ENCODE measurements at regions not wholly inside any gene's neighbourhood (a gene's known extent, or its start where the extent isn't known, plus 50 kb on each side); places are given as distances from the start of the nearest gene placed in this dataset.
"Not testable (repeated sequence)": the region's sequence is repeated elsewhere in the genome, so short reads cannot be mapped to it uniquely, and the experiment has no call there.

- H2AFZ ChIP-seq (ENCODE audit: low read depth, low read length): no peak overlapping the region
- FAIRE-seq (no peak), DNase-seq (ENCODE audit: low read depth, low spot score) (no peak)
- H3K27me3 ChIP-seq (ENCODE audit: control insufficient read depth in 2 of 2, insufficient read depth in 2 of 2, low read length in 2 of 2): peaks cover 0 to 1% of the 10 kb centered on the region in 2 experiments
- ChIA-PET POLR2A (no interaction called here), CTCF (interaction anchor here (0.8 to 1.4 kb wide), 3 partner anchors 28 to 109 kb away, joined by 3 to 5 read pairs (median 3); no protein-coding TSS in a partner anchor)
- H3K9me1 ChIP-seq (replicated peaks; ENCODE audit: control insufficient read depth, extremely low read depth, insufficient read depth, low read length): no peaks in the 10 kb centered on the region
- intact Hi-C loops (cut with micrococcal nuclease): no loop called here
- no peaks in the 10 kb centered on the region for H3K4me1 ChIP-seq (ENCODE audit: control insufficient read depth, extremely low read depth, insufficient read depth, low read length)
- H3K36me3 ChIP-seq (ENCODE audit: control insufficient read depth in 2 of 2, extremely low read depth in 1 of 2, insufficient read depth in 2 of 2, low read length in 2 of 2): no peaks in the 10 kb centered on the region
- H3K79me2 ChIP-seq (ENCODE audit: control insufficient read depth, insufficient read depth, low read length): no peaks in the 10 kb centered on the region
- H3K9ac ChIP-seq (replicated peaks; ENCODE audit: extremely low read depth, insufficient read depth, low read length): no peak overlapping the region
- TF ChIP-seq EZH2 (IDR thresholded peaks at IDR 0.05; ENCODE audit: borderline replicate concordance, low read depth, low read length, severe bottlenecking): no peak
- TF ChIP-seq FOS (IDR thresholded peaks at IDR 0.05; ENCODE audit: borderline replicate concordance, insufficient read depth, low read length): no peak
- no peak for TF ChIP-seq CTCF (IDR thresholded peaks at IDR 0.05; ENCODE audit: extremely low read depth in 1 of 2, insufficient read depth in 1 of 2, low read depth in 1 of 2, low read length in 2 of 2)
- TF ChIP-seq MYC (IDR thresholded peaks at IDR 0.05; ENCODE audit: low read depth, low read length): no peak
- TF ChIP-seq JUN (IDR thresholded peaks at IDR 0.05; ENCODE audit: borderline replicate concordance, insufficient read depth, insufficient read length, low read depth): no peak
- TF ChIP-seq, protein P1, sequence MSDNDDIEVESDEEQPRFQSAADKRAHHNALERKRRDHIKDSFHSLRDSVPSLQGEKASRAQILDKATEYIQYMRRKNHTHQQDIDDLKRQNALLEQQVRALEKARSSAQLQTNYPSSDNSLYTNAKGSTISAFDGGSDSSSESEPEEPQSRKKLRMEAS (IDR thresholded peaks at IDR 0.05; ENCODE audit: insufficient read depth, insufficient read length): no peak
- no peak for TF ChIP-seq POLR2AphosphoS5 (IDR thresholded peaks at IDR 0.05; ENCODE audit: insufficient read depth, low read depth, low read length)
- no peak for TF ChIP-seq POLR2A (IDR thresholded peaks at IDR 0.05; ENCODE audit: low read depth, low read length)
- no peak for TF ChIP-seq GATA2 (IDR thresholded peaks at IDR 0.05; ENCODE audit: insufficient read depth, insufficient read length, low read depth, low read length)
- no peaks in the 10 kb centered on the region for H3K9me3 ChIP-seq (replicated peaks; ENCODE audit: control insufficient read depth, insufficient read depth, low read length)
- dilution Hi-C loops (cut with MboI; ENCODE audit: extremely low pct_ligation_motif_present, low sequenced_read_pairs): no loop called here
- no TSS peak for BruUV-seq (replicated peaks)
- no peaks in the 10 kb centered on the region for H4K20me1 ChIP-seq (replicated peaks; ENCODE audit: control insufficient read depth, extremely low read depth, insufficient read depth, low read length)
- H3K27ac ChIP-seq (ENCODE audit: insufficient read depth, low read depth, low read length): no peak overlapping the region
- H3K4me2 ChIP-seq (ENCODE audit: insufficient read depth, low read length): no peak overlapping the region
- H3K4me3 ChIP-seq (replicated peaks in 1 of 3; ENCODE audit: insufficient read depth in 1 of 3, low read depth in 1 of 3, low read length in 3 of 3): no peak overlapping the region
Observed at GRCh38 chr17:31733326-31733725, 125.7 kb downstream of the COPRS start.

GRCh38 chr17:31731585-31732154 is 127.4 kb downstream of the COPRS start:
- H2AFZ ChIP-seq (ENCODE audit: low read depth, low read length); H3K4me2 ChIP-seq (ENCODE audit: insufficient read depth, low read length); FAIRE-seq; H3K4me1 ChIP-seq (ENCODE audit: control insufficient read depth, extremely low read depth, insufficient read depth, low read length); CTCF ChIA-PET; dilution Hi-C loops (cut with MboI; ENCODE audit: extremely low pct_ligation_motif_present, low sequenced_read_pairs); POLR2A ChIA-PET; H3K27ac ChIP-seq (ENCODE audit: insufficient read depth, low read depth, low read length); H3K79me2 ChIP-seq (ENCODE audit: control insufficient read depth, insufficient read depth, low read length); H3K9ac ChIP-seq (replicated peaks; ENCODE audit: extremely low read depth, insufficient read depth, low read length); BruUV-seq (replicated peaks); H3K27me3 ChIP-seq (ENCODE audit: control insufficient read depth in 2 of 2, insufficient read depth in 2 of 2, low read length in 2 of 2); H3K36me3 ChIP-seq (ENCODE audit: control insufficient read depth in 2 of 2, extremely low read depth in 1 of 2, insufficient read depth in 2 of 2, low read length in 2 of 2); H3K9me3 ChIP-seq (replicated peaks; ENCODE audit: control insufficient read depth, insufficient read depth, low read length); intact Hi-C loops (cut with micrococcal nuclease); H3K9me1 ChIP-seq (replicated peaks; ENCODE audit: control insufficient read depth, extremely low read depth, insufficient read depth, low read length); H3K4me3 ChIP-seq (replicated peaks in 1 of 3; ENCODE audit: insufficient read depth in 1 of 3, low read depth in 1 of 3, low read length in 3 of 3); DNase-seq (ENCODE audit: low read depth, low spot score); H4K20me1 ChIP-seq (replicated peaks; ENCODE audit: control insufficient read depth, extremely low read depth, insufficient read depth, low read length): not testable (repeated sequence)
